RWPE1 (cell line): ENCODE measurements at regions not wholly inside any gene's neighbourhood (a gene's known extent, or its start where the extent isn't known, plus 50 kb on each side); places are given as distances from the start of the nearest gene placed in this dataset.
A peak's percentile ranks its signal among the peaks of the same experiment; 100 is the strongest.

Source experiments
- CTCF ChIA-PET: fragments of 350-600 bp; sonication (Branson Sonifier 250); formaldehyde crosslinking; extraction: SDS; loops from one replicate; lab custom pipeline; 2021; lab: Yijun Ruan, JAX
- POLR2A ChIA-PET: fragments of 400-600 bp; formaldehyde crosslinking; extraction: SDS; loops from one replicate; lab custom pipeline; 2020; ENCODE audit warnings: antibody characterized with exemption; ENCODE audit not compliant: low non-redundant PET; lab: Yijun Ruan, JAX
- DNase-seq: peaks from one replicate; pipeline ENCODE4 v3.0.0; 2012; ENCODE audit warnings: low spot score
- H3K27ac ChIP-seq: fragments of 450-650 bp; 2 replicates; pipeline ENCODE4 v1.5.1; 2017
- TF ChIP-seq, protein P1 (sequence below): fragments of 450-650 bp; conservative IDR thresholded peaks from 2 replicates; pipeline ENCODE4 v1.5.1; 2017; ENCODE audit warnings: low read depth, mild to moderate bottlenecking

DNA sequence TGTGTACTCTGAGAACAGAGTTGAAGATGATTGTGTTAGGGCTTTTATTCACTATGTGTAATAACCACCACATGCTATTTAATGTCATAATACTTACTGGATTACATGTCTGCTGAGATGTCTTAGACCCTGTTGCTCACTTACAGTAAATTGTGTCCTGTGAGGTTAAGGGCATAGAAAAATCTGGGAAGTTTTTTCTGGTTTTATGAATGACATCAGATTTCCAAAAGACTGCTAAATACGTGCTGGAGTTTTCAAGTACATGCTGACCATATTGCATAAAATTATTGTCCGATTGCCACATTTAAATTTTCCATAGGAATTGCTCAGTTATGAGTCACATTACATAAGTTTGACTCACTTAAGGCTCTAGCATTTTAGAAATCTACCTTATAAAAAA lies 96.7 kb upstream of the COL5A2 start:
- peak; percentile 55 for DNase-seq
- TF ChIP-seq, protein P1, sequence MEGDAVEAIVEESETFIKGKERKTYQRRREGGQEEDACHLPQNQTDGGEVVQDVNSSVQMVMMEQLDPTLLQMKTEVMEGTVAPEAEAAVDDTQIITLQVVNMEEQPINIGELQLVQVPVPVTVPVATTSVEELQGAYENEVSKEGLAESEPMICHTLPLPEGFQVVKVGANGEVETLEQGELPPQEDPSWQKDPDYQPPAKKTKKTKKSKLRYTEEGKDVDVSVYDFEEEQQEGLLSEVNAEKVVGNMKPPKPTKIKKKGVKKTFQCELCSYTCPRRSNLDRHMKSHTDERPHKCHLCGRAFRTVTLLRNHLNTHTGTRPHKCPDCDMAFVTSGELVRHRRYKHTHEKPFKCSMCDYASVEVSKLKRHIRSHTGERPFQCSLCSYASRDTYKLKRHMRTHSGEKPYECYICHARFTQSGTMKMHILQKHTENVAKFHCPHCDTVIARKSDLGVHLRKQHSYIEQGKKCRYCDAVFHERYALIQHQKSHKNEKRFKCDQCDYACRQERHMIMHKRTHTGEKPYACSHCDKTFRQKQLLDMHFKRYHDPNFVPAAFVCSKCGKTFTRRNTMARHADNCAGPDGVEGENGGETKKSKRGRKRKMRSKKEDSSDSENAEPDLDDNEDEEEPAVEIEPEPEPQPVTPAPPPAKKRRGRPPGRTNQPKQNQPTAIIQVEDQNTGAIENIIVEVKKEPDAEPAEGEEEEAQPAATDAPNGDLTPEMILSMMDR, result no peak
- H3K27ac ChIP-seq, result no peak overlapping the region
- ChIA-PET CTCF (no interaction called here), POLR2A (no interaction called here)

DNA sequence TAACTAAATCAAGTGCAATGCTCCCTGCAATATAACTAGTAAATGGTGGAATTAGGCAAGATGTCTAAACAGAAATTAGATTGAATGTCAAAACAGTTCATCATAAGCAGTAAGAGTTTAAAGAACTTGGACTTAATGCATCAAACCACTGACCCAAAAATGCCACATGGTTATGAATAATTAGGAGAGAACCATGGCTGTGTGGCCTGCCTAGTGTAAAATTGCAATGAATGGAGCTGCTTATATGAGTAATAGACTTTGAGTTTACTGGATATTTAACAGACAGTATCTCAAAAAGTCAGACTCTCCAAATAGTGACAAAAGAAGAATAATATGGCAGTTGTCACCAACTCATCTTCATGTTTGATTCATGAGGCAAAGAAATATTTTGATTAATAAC lies 101.6 kb upstream of the COL5A2 start:
- TF ChIP-seq, protein P1, result no peak
- CTCF ChIA-PET, result no interaction called here
- no peak overlapping the region for H3K27ac ChIP-seq
- POLR2A ChIA-PET, result no interaction called here
- no peak for DNase-seq

DNA sequence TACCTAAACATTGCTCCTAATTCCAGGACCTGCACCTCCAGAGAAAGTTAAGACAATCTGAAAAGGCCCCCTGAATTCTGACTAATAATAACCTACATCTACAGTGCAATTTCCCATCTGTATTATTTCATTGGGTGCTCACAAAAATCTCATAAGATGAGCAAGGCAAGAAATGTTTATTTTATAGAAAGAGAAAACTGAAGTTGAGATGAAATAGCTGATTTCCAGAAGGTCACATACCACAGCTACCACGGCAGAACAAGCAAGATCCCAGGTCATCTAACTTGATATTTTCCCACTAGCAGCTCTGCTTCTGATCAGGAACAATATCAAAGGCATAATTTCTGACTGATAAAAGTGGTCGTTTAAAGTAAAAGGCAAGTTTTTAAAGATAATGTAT lies 105.8 kb upstream of the COL5A2 start:
- TF ChIP-seq, protein P1, result no peak
- H3K27ac ChIP-seq, result no peak overlapping the region
- DNase-seq, result no peak
- ChIA-PET CTCF (interaction anchor here (3.3 kb wide), 1 partner anchor 142 kb away, joined by 27 read pairs; no protein-coding TSS in a partner anchor), POLR2A (no interaction called here)

DNA sequence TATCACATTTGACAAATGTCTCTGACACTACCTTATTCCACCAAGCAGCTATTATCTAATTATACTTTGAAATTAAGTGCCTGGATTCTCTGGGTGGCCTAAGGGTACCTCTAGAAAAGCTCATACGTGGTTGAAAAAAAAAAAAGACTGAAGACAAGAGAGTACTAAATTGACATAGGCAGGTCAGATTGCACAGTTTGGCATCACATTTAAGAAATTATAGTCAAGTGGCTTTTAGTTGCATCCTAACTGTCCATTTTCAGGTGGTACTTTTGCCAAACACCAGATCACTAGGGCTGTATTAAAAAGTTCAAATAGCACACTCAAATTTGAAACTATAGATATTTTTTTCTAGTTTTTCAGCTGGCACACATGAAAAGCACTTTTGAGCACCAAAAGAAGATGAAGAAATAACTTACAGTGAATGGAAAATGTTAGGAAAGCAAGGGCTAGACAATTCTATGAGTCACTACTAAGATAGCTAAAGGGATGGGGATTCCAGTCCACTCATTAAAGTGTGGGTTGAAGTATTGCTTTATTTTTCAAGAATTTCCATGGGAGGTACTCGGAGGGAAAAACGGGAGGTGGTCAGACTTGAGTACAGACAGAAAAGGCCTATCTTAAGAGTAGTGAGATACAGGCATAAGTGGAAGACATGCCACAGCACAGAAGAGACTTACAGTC lies 106.5 kb upstream of the COL5A2 start:
- ChIA-PET POLR2A (no interaction called here), CTCF (interaction anchor here (0.7 to 3.3 kb wide), 3 partner anchors 135 to 967 kb away, joined by 3 to 27 read pairs (median 3); no protein-coding TSS in a partner anchor)
- TF ChIP-seq, protein P1, result no peak
- DNase-seq, result peak; percentile 46
- no peak overlapping the region for H3K27ac ChIP-seq

DNA sequence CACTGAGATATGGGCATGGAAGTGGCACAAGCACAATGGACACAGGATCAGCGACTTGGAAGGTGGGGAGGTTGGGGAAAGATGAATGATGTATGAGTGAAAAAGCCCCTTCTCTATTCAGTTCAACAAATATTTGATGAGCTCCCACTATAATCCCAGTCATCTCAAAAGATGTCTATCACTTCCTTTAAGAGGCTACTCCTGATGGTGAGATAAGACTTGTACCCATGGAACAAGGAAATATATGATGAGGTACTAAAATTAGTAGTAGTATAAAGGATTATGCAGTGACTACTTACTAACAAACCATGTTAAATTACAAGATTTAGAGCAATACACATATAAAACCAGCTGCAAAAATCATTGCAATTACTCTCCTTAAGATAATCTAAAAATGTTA lies 107.8 kb upstream of the COL5A2 start:
- POLR2A ChIA-PET, result no interaction called here
- CTCF ChIA-PET, result interaction anchor here (0.6 to 3.3 kb wide), 11 partner anchors 70 to 739 kb away, joined by 3 to 27 read pairs (median 4); no protein-coding TSS in a partner anchor

DNA sequence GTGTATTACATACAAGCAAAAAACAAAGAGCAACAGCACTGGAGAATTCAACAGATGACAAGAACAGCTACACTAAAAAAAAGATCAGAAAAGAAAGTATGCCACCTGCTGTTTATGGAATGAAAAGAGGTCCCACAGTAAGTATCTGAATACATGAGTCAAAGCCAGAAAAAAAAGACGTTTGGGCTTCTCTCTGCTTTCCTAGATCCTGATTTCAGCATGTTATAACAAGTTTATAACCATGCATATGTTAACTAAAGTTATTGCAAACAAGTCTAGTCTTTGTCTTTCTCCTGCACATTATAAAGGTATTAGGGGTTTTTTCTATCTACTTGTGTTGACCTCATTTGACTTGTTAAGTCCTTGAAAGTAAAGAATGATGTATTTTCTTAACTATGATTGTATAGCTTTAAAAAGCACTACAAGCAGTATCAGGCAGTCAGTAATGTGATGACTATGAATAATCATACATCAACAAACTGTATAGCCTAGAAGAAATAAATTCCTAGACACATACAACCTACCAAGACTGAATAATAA lies 108.5 kb upstream of the COL5A2 start:
- peak; percentile 46 for DNase-seq
- ChIA-PET CTCF (interaction anchor here (0.5 to 3.3 kb wide), 14 partner anchors 70 to 206 kb away, joined by 3 to 27 read pairs (median 4); no protein-coding TSS in a partner anchor), POLR2A (no interaction called here)
- TF ChIP-seq, protein P1, result peak; percentile 73
- H3K27ac ChIP-seq, result no peak overlapping the region

More for the DNA sequence above, 107.8 kb upstream of the COL5A2 start:
- no peak overlapping the region for H3K27ac ChIP-seq
- TF ChIP-seq, protein P1, result no peak
- no peak for DNase-seq
